ENCODE measurements at regions not wholly inside any gene's neighbourhood (a gene's known extent, or its start where the extent isn't known, plus 50 kb on each side); places are given as distances from the start of the nearest gene placed in this dataset.

DNA sequence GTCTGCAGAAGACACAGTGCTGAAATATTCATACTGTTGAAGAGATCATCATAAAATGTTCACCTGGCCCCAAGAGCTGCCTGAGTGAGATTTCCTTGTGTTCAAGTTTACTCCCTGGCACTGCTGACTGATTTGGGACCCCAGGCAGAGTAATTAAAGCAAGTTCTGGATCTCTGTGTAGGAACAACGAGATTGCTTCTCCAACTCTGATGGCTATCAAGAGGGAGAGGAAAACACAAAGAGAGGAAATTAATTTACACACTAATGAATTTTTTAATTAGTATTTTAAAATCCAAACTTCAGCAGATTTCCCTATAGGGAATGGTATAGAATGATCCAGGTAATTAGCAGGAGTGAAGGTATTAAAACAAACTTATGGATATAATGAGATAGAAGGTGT, 711.8 kb downstream of the DCDC2C start:
- TF ChIP-seq YY1 (IDR thresholded peaks at IDR 0.05; ENCODE audit: insufficient read depth, insufficient read length) (no peak), ZNF274 (IDR thresholded peaks at IDR 0.05; ENCODE audit: low read depth, low read length) (no peak)
